GM19324 (cell line): ENCODE measurements at regions not wholly inside any gene's neighbourhood (a gene's known extent, or its start where the extent isn't known, plus 50 kb on each side); places are given as distances from the start of the nearest gene placed in this dataset.
"Not testable (repeated sequence)": the region's sequence is repeated elsewhere in the genome, so short reads cannot be mapped to it uniquely, and the experiment has no call there.

Source experiments
- ATAC-seq: cut with Tn5 transposase; IDR thresholded peaks from one replicate; pipeline ENCODE4 v1.9.1; 2021; ENCODE audit warnings: mild to moderate bottlenecking, moderate library complexity; ENCODE audit not compliant: unreplicated experiment, low FRiP score

DNA sequence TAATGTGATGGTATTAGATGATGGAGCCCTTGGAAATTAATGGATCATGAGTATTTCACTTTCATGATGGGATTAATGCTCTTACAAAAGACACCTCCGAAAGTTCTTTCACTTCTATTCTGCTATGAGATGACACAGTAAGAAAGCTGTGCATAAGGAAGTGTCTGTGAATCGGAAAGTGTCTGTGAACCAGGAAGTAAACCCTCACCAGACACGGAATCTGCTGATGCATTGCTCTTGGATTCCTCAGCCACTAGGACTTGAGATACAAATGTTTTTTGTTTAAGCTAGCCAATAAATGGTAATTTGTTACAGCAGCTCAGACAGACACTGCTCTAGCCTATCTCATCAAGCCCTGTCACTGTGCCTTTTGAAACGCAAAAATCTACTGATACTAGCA lies 440.4 kb upstream of the PRR20A start:
- no peak for ATAC-seq

GRCh38 chr13:56706485-56706884 lies 434.2 kb upstream of the PRR20A start:
- ATAC-seq = no peak

- no peak for ATAC-seq
These were observed 427.1 kb upstream of the PRR20A start for GRCh38 chr13:56713656-56714055.

GRCh38 chr13:56718791-56719190 lies 421.9 kb upstream of the PRR20A start:
- no peak for ATAC-seq

GRCh38 chr13:56720841-56721240 lies 419.9 kb upstream of the PRR20A start:
- ATAC-seq = no peak

- no peak for ATAC-seq
These were observed 405.2 kb upstream of the PRR20A start for GRCh38 chr13:56735537-56735942.

DNA sequence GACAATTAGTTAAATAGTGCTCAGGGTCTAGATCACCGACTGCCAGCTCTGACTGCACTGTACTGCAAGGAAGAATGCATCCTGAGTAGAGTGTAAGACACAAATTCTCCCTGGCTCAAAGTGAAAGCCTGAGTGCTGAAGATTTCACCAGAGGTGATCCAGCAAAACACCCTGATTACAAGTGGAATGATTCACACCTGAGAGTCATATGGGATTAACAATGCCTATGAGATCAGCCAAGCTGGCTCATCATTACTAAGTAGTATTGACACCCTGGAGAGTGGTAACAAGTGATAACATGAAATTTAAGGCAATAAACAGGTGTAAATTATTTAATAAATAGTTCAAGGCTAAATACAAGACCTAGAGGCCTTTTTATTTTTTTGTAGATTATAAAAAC lies 403.8 kb upstream of the PRR20A start:
- ATAC-seq = no peak

DNA sequence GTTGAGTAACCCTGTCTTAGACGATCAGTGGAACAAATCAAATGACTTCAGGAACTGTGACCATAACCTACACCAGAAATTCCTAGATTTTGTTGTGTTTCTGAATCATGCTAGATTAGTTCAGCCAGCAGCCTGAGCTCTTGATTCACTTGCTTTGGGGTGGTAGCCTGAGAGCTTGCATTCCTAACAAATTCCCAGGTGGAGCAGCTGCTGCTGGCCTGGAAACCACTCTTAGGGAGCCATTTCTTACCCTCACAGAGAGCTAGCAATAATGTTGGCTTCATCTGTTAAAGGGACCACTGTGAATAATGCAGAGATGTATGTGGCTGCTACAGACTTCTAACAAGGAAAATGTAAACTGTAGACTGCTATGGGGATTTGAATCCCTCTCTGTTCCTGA lies 388.1 kb upstream of the PRR20A start:
- no peak for ATAC-seq

DNA sequence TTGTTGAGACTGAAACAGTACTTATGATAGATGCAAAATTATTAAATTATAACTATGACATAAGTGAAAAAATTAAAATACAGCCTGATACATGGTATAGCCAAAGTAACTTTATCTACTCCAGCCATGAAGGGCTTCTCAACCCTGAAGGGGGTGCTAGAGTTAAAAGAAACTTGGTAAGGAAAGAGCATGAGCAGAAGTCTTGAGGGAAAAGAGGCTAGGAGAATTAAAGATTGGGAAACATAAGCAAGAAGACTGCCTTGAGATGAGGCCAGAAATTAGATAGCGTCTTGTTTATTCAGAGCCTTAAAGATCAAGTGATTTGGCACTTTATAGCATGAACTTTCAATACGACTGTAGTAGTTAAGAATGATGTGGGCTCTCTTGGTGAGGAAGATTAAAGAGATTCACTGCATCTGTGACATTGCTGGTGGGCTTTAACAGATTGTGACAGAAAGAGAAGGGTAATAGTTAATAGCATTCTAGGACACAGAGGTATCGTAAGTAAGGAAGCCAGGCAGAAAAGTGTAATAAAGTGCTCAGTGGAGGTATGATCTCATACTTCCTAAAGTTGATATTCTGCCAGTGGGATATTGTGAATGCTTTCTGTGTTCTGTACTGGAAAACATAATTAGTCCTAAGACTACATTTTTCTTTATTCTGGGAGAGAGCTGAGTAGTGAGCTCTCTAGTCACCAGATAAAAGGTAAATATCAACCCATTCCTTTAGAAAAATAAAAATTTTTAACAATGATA lies 385.4 kb upstream of the PRR20A start:
- ATAC-seq = no peak

GRCh38 chr13:56763333-56763732 lies 377.4 kb upstream of the PRR20A start:
- not testable (repeated sequence) for ATAC-seq

GRCh38 chr13:56773148-56773547 lies 367.6 kb upstream of the PRR20A start:
- ATAC-seq = no peak

DNA sequence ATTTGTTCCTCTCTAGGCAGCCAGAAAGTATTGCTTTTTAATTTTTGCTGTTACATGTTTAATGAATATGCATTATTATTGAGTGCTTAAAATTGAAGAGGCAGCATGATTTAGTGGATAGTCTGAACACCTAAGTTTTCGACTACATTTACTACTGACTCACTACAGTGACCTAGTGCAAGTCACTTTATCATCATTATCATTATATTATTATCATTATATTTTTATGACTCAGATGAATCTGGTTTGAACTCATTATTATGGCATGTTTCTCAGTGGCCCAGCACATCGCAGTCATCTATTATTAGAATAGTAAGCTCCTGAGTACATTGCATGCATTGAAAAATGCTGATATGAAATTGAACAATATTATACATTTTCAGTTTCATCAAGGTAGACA lies 351.2 kb upstream of the PRR20A start:
- ATAC-seq = no peak

- ATAC-seq = no peak
These were observed 303.6 kb upstream of the PRR20A start for GRCh38 chr13:56837161-56837560.

DNA sequence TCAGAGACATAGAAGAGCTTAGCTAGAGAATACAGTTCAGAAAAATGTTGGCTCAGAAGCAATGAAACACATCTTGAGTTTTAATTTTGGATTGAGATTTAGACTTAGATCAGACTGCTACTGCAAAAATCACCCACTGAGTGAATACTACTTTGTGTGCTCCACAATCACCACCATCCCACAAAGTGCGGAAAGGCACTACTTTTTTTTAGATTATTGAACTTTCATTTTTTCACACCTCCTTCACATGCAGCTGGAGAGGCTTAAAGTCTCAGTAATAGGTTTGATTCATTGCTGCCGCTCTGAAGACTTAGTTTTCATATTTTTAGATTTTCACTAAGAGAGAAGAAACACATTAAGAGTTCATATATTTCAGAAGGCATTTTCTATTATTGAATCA lies 289.9 kb upstream of the PRR20A start:
- no peak for ATAC-seq

GRCh38 chr13:56861476-56861875 lies 279.2 kb upstream of the PRR20A start:
- no peak for ATAC-seq

DNA sequence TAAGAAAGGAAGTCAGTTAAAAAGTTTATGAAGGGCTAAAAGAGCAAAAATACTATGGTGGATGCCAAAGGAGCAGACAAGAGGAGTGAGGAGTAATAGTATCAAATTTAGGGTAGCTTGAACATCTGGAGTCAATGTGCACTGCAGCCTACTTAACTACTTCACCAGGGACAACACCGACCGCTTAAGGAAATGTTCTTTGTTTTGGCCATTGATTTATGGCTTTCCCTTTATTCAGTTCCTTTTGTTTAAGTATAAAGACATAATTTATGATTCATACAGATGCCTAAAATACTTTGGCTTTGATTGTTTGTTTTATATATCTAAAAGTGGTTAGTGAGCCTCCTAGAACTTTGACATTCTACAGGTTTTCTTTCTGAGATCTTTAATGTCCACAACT lies 276.3 kb upstream of the PRR20A start:
- no peak for ATAC-seq

- ATAC-seq = no peak
These were observed 275.3 kb upstream of the PRR20A start for GRCh38 chr13:56865416-56865815.

GRCh38 chr13:56869671-56870070 lies 271.0 kb upstream of the PRR20A start:
- ATAC-seq = no peak

DNA sequence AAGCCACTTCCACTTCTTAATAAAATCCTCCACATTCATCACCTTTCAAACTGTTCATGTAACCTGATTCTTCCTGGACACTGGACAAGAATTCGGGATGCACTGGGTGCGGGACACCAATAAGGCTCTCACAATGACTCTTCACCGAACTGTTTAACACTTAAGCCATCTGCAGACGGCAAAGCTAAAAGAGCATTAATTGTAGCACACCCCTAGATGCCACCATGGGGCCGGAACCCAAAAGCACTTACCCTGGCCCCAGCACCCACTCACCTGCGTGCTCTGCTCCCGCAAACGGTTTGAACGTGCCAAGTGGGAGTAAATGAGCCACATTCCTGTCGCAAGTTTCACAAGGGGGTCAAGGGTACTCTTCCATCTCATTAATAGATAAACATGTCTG lies 254.3 kb upstream of the PRR20A start:
- no peak for ATAC-seq

DNA sequence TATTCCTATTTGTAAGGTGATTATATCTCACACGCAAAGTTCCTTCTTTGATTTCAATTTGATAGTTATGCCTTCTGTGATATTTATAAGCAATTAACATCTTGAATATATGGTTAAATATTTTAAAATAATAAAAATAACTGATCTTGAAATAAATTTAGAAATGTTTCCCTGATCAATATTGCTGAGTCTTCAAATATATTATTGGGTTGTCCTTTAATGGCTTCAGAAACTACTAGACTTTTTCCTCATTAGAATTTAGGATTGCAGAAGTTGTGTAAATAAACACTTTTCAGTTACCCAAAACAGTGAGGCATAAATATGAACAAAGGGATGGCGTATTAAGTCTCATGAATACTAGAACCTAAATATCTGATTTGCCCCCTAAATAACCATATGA lies 252.3 kb upstream of the PRR20A start:
- ATAC-seq = no peak

GRCh38 chr13:56893843-56894242 lies 246.9 kb upstream of the PRR20A start:
- no peak for ATAC-seq

DNA sequence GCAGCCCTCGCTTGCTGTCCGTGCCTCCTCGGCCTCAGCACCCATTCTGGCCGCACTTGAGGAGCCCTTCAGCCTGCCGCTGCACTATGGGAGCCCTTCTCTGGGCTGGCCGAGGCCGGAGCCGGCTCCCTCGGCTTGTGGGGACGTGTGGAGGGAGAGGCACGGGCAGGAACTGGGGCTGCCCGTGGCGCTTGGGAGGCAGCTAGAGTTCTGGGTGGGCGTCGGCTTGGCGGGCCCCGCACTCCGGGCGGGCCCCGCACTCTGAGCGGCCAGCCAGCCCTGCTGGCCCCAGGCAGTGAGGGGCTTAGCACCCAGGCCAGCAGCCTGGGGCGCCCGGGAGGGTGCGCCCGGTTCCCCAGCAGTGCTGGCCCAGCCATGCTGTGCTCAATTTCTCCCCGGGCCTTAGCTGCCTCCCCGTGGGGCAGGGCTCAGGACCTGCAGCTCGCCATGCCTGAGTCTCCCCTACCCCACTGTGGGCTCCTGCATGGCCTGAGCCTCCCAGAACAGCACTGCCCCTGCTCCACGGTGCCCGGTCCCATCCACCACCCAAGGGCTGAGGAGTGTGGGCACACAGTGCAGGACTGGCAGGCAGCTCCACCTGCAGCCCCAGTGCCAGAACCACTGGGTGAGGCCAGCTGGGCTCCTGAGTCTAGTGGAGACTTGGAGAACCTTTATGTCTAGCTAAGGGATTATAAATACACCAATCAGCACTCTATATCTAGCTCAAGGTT lies 240.0 kb upstream of the PRR20A start:
- ATAC-seq = no peak
